Activated CD8-positive, alpha-beta T cell treated with anti-CD3 and anti-CD28 coated beads, Interleukin-2, amount 10 ng/mL, durations not matched to agents 7 days and 5 days (primary cell): ENCODE measurements at regions not wholly inside any gene's neighbourhood (a gene's known extent, or its start where the extent isn't known, plus 50 kb on each side); places are given as distances from the start of the nearest gene placed in this dataset.

Experiments used
- ATAC-seq: fragments of 150-1000 bp; cut with Tn5 transposase; one replicate; pipeline ENCODE4 v1.10.0; 2021; ENCODE audit warnings: moderate library complexity
- CTCF ChIA-PET: fragments of 350-600 bp; sonication (Branson Sonifier 250); formaldehyde crosslinking; loops from one replicate; lab custom pipeline; 2021; ENCODE audit warnings: antibody characterized with exemption; lab: Charles Lee
- POLR2A ChIA-PET: fragments of 350-600 bp; sonication (Branson Sonifier 250); formaldehyde crosslinking; loops from one replicate; lab custom pipeline; 2021; ENCODE audit warnings: antibody characterized with exemption; lab: Charles Lee
- DNase-seq: peaks from one replicate; pipeline ENCODE4 v3.0.0-alpha.2; 2020
- H3K27ac Mint-ChIP-seq: one replicate; pipeline ENCODE4 v1.8.0; 2021; ENCODE audit warnings: mild to moderate bottlenecking, mixed read lengths
- H3K27me3 Mint-ChIP-seq: one replicate; pipeline ENCODE4 v1.8.0; 2021; ENCODE audit warnings: low read depth, mixed read lengths
- H3K36me3 Mint-ChIP-seq: one replicate; pipeline ENCODE4 v1.8.0; 2021; ENCODE audit warnings: low read depth, mixed read lengths
- H3K4me1 Mint-ChIP-seq: one replicate; pipeline ENCODE4 v1.8.0; 2021; ENCODE audit warnings: low read depth, mixed read lengths
- H3K4me3 Mint-ChIP-seq: one replicate; pipeline ENCODE4 v1.8.0; 2021; ENCODE audit warnings: mild to moderate bottlenecking, mixed read lengths
- H3K9me3 Mint-ChIP-seq: one replicate; pipeline ENCODE4 v1.8.0; 2022; ENCODE audit warnings: mixed read lengths; ENCODE audit not compliant: insufficient read depth

- H3K4me3 Mint-ChIP-seq: no peak overlapping the region
- CTCF ChIA-PET: no interaction called here
- ATAC-seq: no peak
- no peak for DNase-seq
- POLR2A ChIA-PET: no interaction called here
- H3K27me3 Mint-ChIP-seq: no peaks in the 10 kb centered on the region
- no peaks in the 10 kb centered on the region for H3K9me3 Mint-ChIP-seq
- H3K36me3 Mint-ChIP-seq: no peaks in the 10 kb centered on the region
- H3K4me1 Mint-ChIP-seq: no peaks in the 10 kb centered on the region
- no peak overlapping the region for H3K27ac Mint-ChIP-seq
Measured at GRCh38 chr5:6225121-6225607, 153.2 kb downstream of the MED10 start.

- no peaks in the 10 kb centered on the region for H3K27me3 Mint-ChIP-seq
- POLR2A ChIA-PET: no interaction called here
- no peak overlapping the region for H3K27ac Mint-ChIP-seq
- no peaks in the 10 kb centered on the region for H3K9me3 Mint-ChIP-seq
- H3K36me3 Mint-ChIP-seq: no peaks in the 10 kb centered on the region
- no peak for DNase-seq
- ATAC-seq: no peak
- no peaks in the 10 kb centered on the region for H3K4me1 Mint-ChIP-seq
- CTCF ChIA-PET: no interaction called here
- H3K4me3 Mint-ChIP-seq: no peak overlapping the region
Measured at GRCh38 chr5:6224406-6224805, 153.9 kb downstream of the MED10 start.

GRCh38 chr5:6222899-6223298, 155.4 kb downstream of the MED10 start:
- no peak for ATAC-seq
- POLR2A ChIA-PET: no interaction called here
- H3K36me3 Mint-ChIP-seq: no peaks in the 10 kb centered on the region
- no peak overlapping the region for H3K27ac Mint-ChIP-seq
- no peaks in the 10 kb centered on the region for H3K4me1 Mint-ChIP-seq
- CTCF ChIA-PET: no interaction called here
- H3K4me3 Mint-ChIP-seq: no peak overlapping the region
- no peaks in the 10 kb centered on the region for H3K9me3 Mint-ChIP-seq
- H3K27me3 Mint-ChIP-seq: no peaks in the 10 kb centered on the region
- no peak for DNase-seq

- ATAC-seq (no peak), DNase-seq (no peak)
- H3K4me1 Mint-ChIP-seq: no peaks in the 10 kb centered on the region
- no peaks in the 10 kb centered on the region for H3K27me3 Mint-ChIP-seq
- no peaks in the 10 kb centered on the region for H3K36me3 Mint-ChIP-seq
- H3K27ac Mint-ChIP-seq: no peak overlapping the region
- H3K9me3 Mint-ChIP-seq: no peaks in the 10 kb centered on the region
- CTCF ChIA-PET: no interaction called here
- POLR2A ChIA-PET: interaction anchor here (0.7 kb wide), 1 partner anchor 40 kb away, joined by 3 read pairs; no protein-coding TSS in a partner anchor
- no peak overlapping the region for H3K4me3 Mint-ChIP-seq
Measured at GRCh38 chr5:6222121-6222520, 156.2 kb downstream of the MED10 start.

- H3K27ac Mint-ChIP-seq: no peak overlapping the region
- no peak for DNase-seq
- H3K4me1 Mint-ChIP-seq: no peaks in the 10 kb centered on the region
- CTCF ChIA-PET: no interaction called here
- no peaks in the 10 kb centered on the region for H3K27me3 Mint-ChIP-seq
- no peaks in the 10 kb centered on the region for H3K9me3 Mint-ChIP-seq
- H3K4me3 Mint-ChIP-seq: no peak overlapping the region
- H3K36me3 Mint-ChIP-seq: no peaks in the 10 kb centered on the region
- no peak for ATAC-seq
- POLR2A ChIA-PET: interaction anchor here (0.7 kb wide), 1 partner anchor 41 kb away, joined by 3 read pairs; no protein-coding TSS in a partner anchor
Measured at GRCh38 chr5:6221141-6221626, 157.2 kb downstream of the MED10 start.

- no peak overlapping the region for H3K4me3 Mint-ChIP-seq
- POLR2A ChIA-PET: no interaction called here
- no peak overlapping the region for H3K27ac Mint-ChIP-seq
- no peaks in the 10 kb centered on the region for H3K9me3 Mint-ChIP-seq
- ATAC-seq (no peak), DNase-seq (no peak)
- CTCF ChIA-PET: no interaction called here
- H3K36me3 Mint-ChIP-seq: no peaks in the 10 kb centered on the region
- H3K4me1 Mint-ChIP-seq: no peaks in the 10 kb centered on the region
- no peaks in the 10 kb centered on the region for H3K27me3 Mint-ChIP-seq
Measured at GRCh38 chr5:6220346-6221088, 157.8 kb downstream of the MED10 start.

GRCh38 chr5:6218517-6218916, 159.8 kb downstream of the MED10 start:
- ATAC-seq (no peak), DNase-seq (no peak)
- ChIA-PET CTCF (no interaction called here), POLR2A (no interaction called here)
- H3K27me3 Mint-ChIP-seq: no peaks in the 10 kb centered on the region
- H3K4me1 Mint-ChIP-seq: no peaks in the 10 kb centered on the region
- no peak overlapping the region for H3K4me3 Mint-ChIP-seq
- H3K9me3 Mint-ChIP-seq: no peaks in the 10 kb centered on the region
- no peaks in the 10 kb centered on the region for H3K36me3 Mint-ChIP-seq
- no peak overlapping the region for H3K27ac Mint-ChIP-seq

- no peak overlapping the region for H3K27ac Mint-ChIP-seq
- POLR2A ChIA-PET: no interaction called here
- ATAC-seq: no peak
- no peaks in the 10 kb centered on the region for H3K4me1 Mint-ChIP-seq
- CTCF ChIA-PET: no interaction called here
- H3K9me3 Mint-ChIP-seq: no peaks in the 10 kb centered on the region
- no peaks in the 10 kb centered on the region for H3K27me3 Mint-ChIP-seq
- no peaks in the 10 kb centered on the region for H3K36me3 Mint-ChIP-seq
- no peak for DNase-seq
- H3K4me3 Mint-ChIP-seq: no peak overlapping the region
Measured at GRCh38 chr5:6218116-6218515, 160.2 kb downstream of the MED10 start.

- Mint-ChIP-seq H3K27me3 (no peaks in the 10 kb centered on the region), H3K4me3 (no peak overlapping the region), H3K27ac (no peak overlapping the region), H3K36me3 (no peaks in the 10 kb centered on the region), H3K4me1 (no peaks in the 10 kb centered on the region), H3K9me3 (no peaks in the 10 kb centered on the region)
- DNase-seq (no peak), ATAC-seq (no peak)
- ChIA-PET POLR2A (no interaction called here), CTCF (interaction anchor here (0.6 kb wide), 1 partner anchor 11 kb away, joined by 3 read pairs; no protein-coding TSS in a partner anchor)
Measured at GRCh38 chr5:6216471-6217075, 161.8 kb downstream of the MED10 start.

GRCh38 chr5:6215891-6216290, 162.5 kb downstream of the MED10 start:
- ATAC-seq (no peak), DNase-seq (no peak)
- Mint-ChIP-seq H3K9me3 (no peaks in the 10 kb centered on the region), H3K27me3 (no peaks in the 10 kb centered on the region), H3K4me3 (no peak overlapping the region), H3K36me3 (no peaks in the 10 kb centered on the region), H3K27ac (no peak overlapping the region), H3K4me1 (no peaks in the 10 kb centered on the region)
- CTCF ChIA-PET: no interaction called here
- POLR2A ChIA-PET: no interaction called here

GRCh38 chr5:6212244-6212643, 166.1 kb downstream of the MED10 start:
- no peaks in the 10 kb centered on the region for H3K27me3 Mint-ChIP-seq
- H3K4me1 Mint-ChIP-seq: no peaks in the 10 kb centered on the region
- no peaks in the 10 kb centered on the region for H3K9me3 Mint-ChIP-seq
- POLR2A ChIA-PET: no interaction called here
- CTCF ChIA-PET: no interaction called here
- no peak overlapping the region for H3K4me3 Mint-ChIP-seq
- DNase-seq (no peak), ATAC-seq (no peak)
- no peaks in the 10 kb centered on the region for H3K36me3 Mint-ChIP-seq
- H3K27ac Mint-ChIP-seq: no peak overlapping the region

GRCh38 chr5:6206501-6206900, 171.8 kb downstream of the MED10 start:
- CTCF ChIA-PET: no interaction called here

More at GRCh38 chr5:6206501-6206900, 171.8 kb downstream of the MED10 start:
- Mint-ChIP-seq H3K27me3 (no peaks in the 10 kb centered on the region), H3K4me3 (no peak overlapping the region), H3K27ac (no peak overlapping the region), H3K9me3 (no peaks in the 10 kb centered on the region), H3K4me1 (no peaks in the 10 kb centered on the region), H3K36me3 (no peaks in the 10 kb centered on the region)
- DNase-seq (no peak), ATAC-seq (no peak)
- POLR2A ChIA-PET: no interaction called here
